ENCODE measurements at regions not wholly inside any gene's neighbourhood (a gene's known extent, or its start where the extent isn't known, plus 50 kb on each side); places are given as distances from the start of the nearest gene placed in this dataset.
A peak's percentile ranks its signal among the peaks of the same experiment; 100 is the strongest.

GRCh38 chr6:134464690-134465411, 146.9 kb upstream of the SGK1 start:
- H2AFZ ChIP-seq = no peak overlapping the region
- CTCF ChIA-PET = no interaction called here
- BruUV-seq (replicated peaks) = no TSS peak
- intact Hi-C loops (cut with micrococcal nuclease; ENCODE audit: unreplicated experiment) = no loop called here
- H3F3A ChIP-seq (ENCODE audit: insufficient read depth, low read depth) = peaks cover 5% of the 10 kb centered on the region; the same call in 1 of the 2 replicates
- H3K9me3 ChIP-seq (ENCODE audit: insufficient read depth, low read depth) = no peaks in the 10 kb centered on the region; the same call in 1 of the 2 replicates
- H3K79me2 ChIP-seq (ENCODE audit: low read depth) = no peaks in the 10 kb centered on the region
- H3K36me3 ChIP-seq (ENCODE audit: low read depth) = no peaks in the 10 kb centered on the region
- H3K4me1 ChIP-seq (replicated peaks; ENCODE audit: insufficient read depth) = peaks cover 17% of the 10 kb centered on the region
- H3K27me3 ChIP-seq (ENCODE audit: insufficient read depth, low read depth) = no peaks in the 10 kb centered on the region
- DNase-seq = peak in 1 of 2 experiments; percentile 33
- no peak overlapping the region for H3K4me3 ChIP-seq
- no peaks in the 10 kb centered on the region for H3K9me2 ChIP-seq (ENCODE audit: insufficient read depth)
- H3K27ac ChIP-seq = no peak overlapping the region
- H3K4me2 ChIP-seq = no peak overlapping the region
- TF ChIP-seq CTCF (conservative IDR thresholded peaks at IDR 0.05) = no peak
- no peak for TF ChIP-seq EZH2 (IDR thresholded peaks at IDR 0.05; ENCODE audit: low read depth)
- H4K20me1 ChIP-seq (ENCODE audit: insufficient read depth) = no peaks in the 10 kb centered on the region
- POLR2A ChIA-PET (ENCODE audit: unreplicated experiment) = interaction anchor here (0.7 kb wide), 1 partner anchor 433 kb away, joined by 4 read pairs; no protein-coding TSS in a partner anchor

GRCh38 chr6:134458857-134459657, 141.1 kb upstream of the SGK1 start:
- TF ChIP-seq EZH2 (IDR thresholded peaks at IDR 0.05; ENCODE audit: low read depth) = no peak
- no peak for TF ChIP-seq CTCF (conservative IDR thresholded peaks at IDR 0.05)
- BruUV-seq (replicated peaks) = no TSS peak
- Histone ChIP-seq H3K79me2 (ENCODE audit: low read depth) (no peaks in the 10 kb centered on the region), H3K27me3 (ENCODE audit: insufficient read depth, low read depth) (no peaks in the 10 kb centered on the region), H3K27ac (no peak overlapping the region), H4K20me1 (ENCODE audit: insufficient read depth) (no peaks in the 10 kb centered on the region), H3K4me2 (no peak overlapping the region), H3K4me1 (replicated peaks; ENCODE audit: insufficient read depth) (peaks cover 5% of the 10 kb centered on the region), H3K9me3 (ENCODE audit: insufficient read depth, low read depth) (no peaks in the 10 kb centered on the region), H3F3A (ENCODE audit: insufficient read depth, low read depth) (no peaks in the 10 kb centered on the region; the same call in 1 of the 2 replicates), H3K9me2 (ENCODE audit: insufficient read depth) (no peaks in the 10 kb centered on the region), H2AFZ (no peak overlapping the region), H3K36me3 (ENCODE audit: low read depth) (no peaks in the 10 kb centered on the region), H3K4me3 (no peak overlapping the region)
- ChIA-PET CTCF (no interaction called here), POLR2A (ENCODE audit: unreplicated experiment) (no interaction called here)
- DNase-seq = no peak
- intact Hi-C loops (cut with micrococcal nuclease; ENCODE audit: unreplicated experiment) = no loop called here

GRCh38 chr6:134457941-134458340, 140.0 kb upstream of the SGK1 start:
- Histone ChIP-seq H3F3A (ENCODE audit: insufficient read depth, low read depth) (no peaks in the 10 kb centered on the region; the same call in 1 of the 2 replicates), H3K4me3 (no peak overlapping the region), H3K27ac (no peak overlapping the region), H3K79me2 (ENCODE audit: low read depth) (no peaks in the 10 kb centered on the region), H3K27me3 (ENCODE audit: insufficient read depth, low read depth) (no peaks in the 10 kb centered on the region), H3K4me2 (no peak overlapping the region), H3K36me3 (ENCODE audit: low read depth) (no peaks in the 10 kb centered on the region), H4K20me1 (ENCODE audit: insufficient read depth) (no peaks in the 10 kb centered on the region), H2AFZ (no peak overlapping the region), H3K9me2 (ENCODE audit: insufficient read depth) (no peaks in the 10 kb centered on the region), H3K9me3 (ENCODE audit: insufficient read depth, low read depth) (no peaks in the 10 kb centered on the region), H3K4me1 (replicated peaks; ENCODE audit: insufficient read depth) (peaks cover 16% of the 10 kb centered on the region)
- BruUV-seq (replicated peaks) = no TSS peak
- TF ChIP-seq EZH2 (IDR thresholded peaks at IDR 0.05; ENCODE audit: low read depth) = no peak
- no peak for TF ChIP-seq CTCF (conservative IDR thresholded peaks at IDR 0.05)
- intact Hi-C loops (cut with micrococcal nuclease; ENCODE audit: unreplicated experiment) = no loop called here
- no peak for DNase-seq
- ChIA-PET POLR2A (ENCODE audit: unreplicated experiment) (no interaction called here), CTCF (no interaction called here)
